Astrocyte of the spinal cord (primary cell): ENCODE measurements at regions not wholly inside any gene's neighbourhood (a gene's known extent, or its start where the extent isn't known, plus 50 kb on each side); places are given as distances from the start of the nearest gene placed in this dataset.

Experiments
- DNase-seq: peaks from one replicate; pipeline ENCODE4 v3.0.0; 2011; ENCODE audit warnings: low read depth, low spot score
- H3K4me3 ChIP-seq: 2 replicates; pipeline ENCODE4 v1.5.1; 2011; ENCODE audit warnings: low read depth, mild to moderate bottlenecking, low read length, moderate library complexity
- in situ Hi-C: cut with HindIII; loops from 2 replicates; pipeline ENCODE4 v1.10.0; 2017; ENCODE audit warnings: low sequenced_read_pairs
- TF ChIP-seq, protein P1 (sequence below): IDR thresholded peaks from 2 replicates; pipeline ENCODE4 v1.5.1; 2012; ENCODE audit warnings: low read depth, mild to moderate bottlenecking, low read length, inconsistent platforms

DNA sequence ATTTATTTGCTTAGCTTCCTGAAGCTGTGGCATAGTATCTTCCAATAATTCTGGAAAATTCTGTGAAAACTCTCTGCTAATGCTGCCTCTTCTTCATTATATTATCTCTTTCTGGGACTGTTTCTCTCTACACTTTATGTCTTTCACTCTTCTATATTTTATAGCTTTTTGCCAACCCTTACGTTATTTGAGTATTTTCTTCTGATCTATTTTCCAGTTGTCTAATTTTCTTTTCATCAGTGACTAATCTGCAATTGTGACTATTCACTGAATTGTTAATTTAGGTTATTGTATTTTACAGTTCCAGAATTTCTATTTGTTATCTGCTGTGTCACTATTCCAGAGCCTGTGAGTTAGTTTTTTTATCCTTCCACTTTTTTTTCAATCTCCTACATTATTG lies 273.4 kb upstream of the PHYHIPL start:
- in situ Hi-C loops = no loop called here
- DNase-seq = no peak
- TF ChIP-seq, protein P1, sequence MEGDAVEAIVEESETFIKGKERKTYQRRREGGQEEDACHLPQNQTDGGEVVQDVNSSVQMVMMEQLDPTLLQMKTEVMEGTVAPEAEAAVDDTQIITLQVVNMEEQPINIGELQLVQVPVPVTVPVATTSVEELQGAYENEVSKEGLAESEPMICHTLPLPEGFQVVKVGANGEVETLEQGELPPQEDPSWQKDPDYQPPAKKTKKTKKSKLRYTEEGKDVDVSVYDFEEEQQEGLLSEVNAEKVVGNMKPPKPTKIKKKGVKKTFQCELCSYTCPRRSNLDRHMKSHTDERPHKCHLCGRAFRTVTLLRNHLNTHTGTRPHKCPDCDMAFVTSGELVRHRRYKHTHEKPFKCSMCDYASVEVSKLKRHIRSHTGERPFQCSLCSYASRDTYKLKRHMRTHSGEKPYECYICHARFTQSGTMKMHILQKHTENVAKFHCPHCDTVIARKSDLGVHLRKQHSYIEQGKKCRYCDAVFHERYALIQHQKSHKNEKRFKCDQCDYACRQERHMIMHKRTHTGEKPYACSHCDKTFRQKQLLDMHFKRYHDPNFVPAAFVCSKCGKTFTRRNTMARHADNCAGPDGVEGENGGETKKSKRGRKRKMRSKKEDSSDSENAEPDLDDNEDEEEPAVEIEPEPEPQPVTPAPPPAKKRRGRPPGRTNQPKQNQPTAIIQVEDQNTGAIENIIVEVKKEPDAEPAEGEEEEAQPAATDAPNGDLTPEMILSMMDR = no peak
- H3K4me3 ChIP-seq = no peak overlapping the region

DNA sequence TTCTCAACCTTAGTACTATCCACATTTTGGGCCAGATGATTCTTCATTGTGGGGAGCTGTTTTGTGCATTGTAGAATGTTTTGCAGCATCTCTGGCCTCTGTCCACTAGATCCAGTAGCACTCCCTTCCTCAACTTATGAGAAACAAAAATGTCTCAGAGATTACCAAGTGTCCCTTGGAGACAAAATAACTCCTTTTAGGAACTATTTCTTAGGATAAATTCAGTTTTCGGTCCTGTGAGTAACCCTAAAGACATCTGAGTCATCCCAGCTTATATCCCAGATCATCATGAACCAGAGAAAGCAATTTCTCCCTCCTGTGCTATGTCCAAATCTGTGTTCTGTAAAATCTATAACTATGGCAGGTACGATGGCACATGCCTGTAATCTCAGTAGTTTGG lies 266.6 kb upstream of the PHYHIPL start:
- no peak for DNase-seq
- in situ Hi-C loops = no loop called here

DNA sequence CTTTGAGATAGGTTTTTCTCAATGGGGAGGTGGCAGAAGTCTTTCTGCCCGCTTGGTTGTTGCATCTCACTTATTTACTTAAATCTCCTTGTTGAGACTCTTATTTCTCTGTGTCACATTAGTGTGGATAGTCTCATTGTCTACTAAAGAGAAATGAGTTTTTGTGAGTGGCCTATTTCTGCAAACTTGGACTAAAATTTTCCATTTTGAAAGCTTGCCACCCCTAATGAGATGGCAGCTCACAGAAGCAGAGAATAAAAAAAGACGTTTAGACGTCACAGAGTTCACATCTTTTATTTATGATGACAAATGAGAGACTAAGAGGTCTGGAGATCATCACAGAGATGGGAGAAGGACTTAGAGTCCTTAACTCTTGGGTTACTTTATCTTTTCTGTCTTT lies 262.7 kb upstream of the PHYHIPL start:
- no peak overlapping the region for H3K4me3 ChIP-seq
- in situ Hi-C loops = no loop called here
- no peak for DNase-seq
- TF ChIP-seq, protein P1 = no peak

More for the DNA sequence above, 266.6 kb upstream of the PHYHIPL start:
- H3K4me3 ChIP-seq = no peak overlapping the region
- TF ChIP-seq, protein P1 = no peak

DNA sequence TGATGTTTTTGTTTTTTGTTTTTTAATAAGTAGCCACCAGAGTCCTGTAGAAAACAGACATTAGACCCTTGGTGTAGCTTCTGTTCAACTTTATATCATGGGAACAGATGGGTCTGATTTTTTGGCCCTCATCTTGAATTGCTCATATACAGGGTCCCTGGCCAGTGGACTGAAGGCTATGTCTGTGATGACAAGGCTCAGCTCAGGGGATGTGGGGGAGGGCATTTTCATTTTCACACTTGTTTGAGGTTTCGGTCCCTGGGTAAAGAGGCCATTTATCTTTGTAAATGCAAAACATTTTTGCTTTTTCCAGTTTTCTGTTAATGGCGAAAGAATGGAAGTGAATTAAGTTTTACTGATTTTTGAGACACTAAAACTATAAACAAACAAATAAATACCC lies 257.6 kb upstream of the PHYHIPL start:
- in situ Hi-C loops = no loop called here
- TF ChIP-seq, protein P1 = no peak
- H3K4me3 ChIP-seq = no peak overlapping the region
- no peak for DNase-seq

DNA sequence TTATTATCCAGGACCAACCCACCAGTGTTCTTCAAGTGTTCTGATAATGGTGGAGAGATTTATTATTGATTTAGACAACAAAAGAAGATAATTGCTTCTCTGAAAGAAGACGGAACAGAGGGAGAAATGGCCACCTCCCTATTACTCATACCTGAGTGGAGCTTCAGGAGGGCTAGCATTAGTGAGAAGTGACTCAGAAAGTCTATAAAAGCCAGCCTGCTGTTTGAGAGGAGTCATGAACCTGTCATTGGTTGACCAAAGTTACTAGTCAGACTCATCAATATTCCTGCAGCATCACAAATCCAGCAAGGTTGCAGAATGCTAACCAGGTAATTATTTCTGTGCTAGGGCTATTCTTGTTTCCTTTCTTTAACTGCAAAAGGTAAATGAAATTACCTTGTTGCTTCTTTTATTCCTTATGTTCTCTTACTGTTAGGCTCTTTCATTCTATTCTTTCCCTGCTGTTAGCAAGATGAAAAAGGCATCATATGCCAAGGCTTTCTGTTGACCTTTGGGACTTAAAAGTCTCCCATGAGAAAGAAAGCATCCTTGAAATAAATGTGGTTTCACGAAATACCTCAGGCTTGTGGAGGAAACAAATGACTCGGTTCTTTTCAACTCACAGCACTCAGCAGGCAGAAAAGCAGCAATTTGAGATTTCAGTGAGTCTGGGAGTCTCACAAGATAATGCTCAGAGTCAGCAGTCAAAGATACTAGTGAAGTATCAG lies 256.4 kb upstream of the PHYHIPL start:
- TF ChIP-seq, protein P1 = no peak
- H3K4me3 ChIP-seq = no peak overlapping the region
- in situ Hi-C loops = no loop called here
- DNase-seq = peak; percentile 94

DNA sequence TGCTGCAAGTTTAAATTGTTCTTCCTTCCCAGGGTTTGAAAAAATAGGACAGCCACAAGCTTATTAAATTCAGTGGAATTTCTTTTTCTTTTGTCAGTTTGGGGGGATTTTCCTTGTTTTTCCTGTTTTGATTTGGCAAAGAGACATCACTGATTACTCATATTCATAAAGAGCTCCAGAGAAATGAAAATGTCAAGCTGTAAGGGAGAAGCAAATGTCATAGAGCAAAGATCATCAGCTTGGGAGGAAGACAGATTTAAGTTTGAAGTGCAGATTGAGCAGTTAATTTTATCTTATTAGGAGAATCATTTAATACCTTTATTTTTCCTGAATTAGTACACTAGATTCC lies 255.8 kb upstream of the PHYHIPL start:
- in situ Hi-C loops = no loop called here
- DNase-seq = no peak
- no peak overlapping the region for H3K4me3 ChIP-seq
- TF ChIP-seq, protein P1 = no peak
